Type B pancreatic cell (in vitro differentiated cells): ENCODE measurements at regions not wholly inside any gene's neighbourhood (a gene's known extent, or its start where the extent isn't known, plus 50 kb on each side); places are given as distances from the start of the nearest gene placed in this dataset.

Experiments
- DNase-seq: peaks from one replicate; pipeline ENCODE4 v3.0.0; 2021; ENCODE audit warnings: mixed read lengths; ENCODE audit not compliant: unreplicated experiment; ENCODE audit errors: extremely low spot score
- H3K27ac Mint-ChIP-seq: 2 replicates; pipeline ENCODE4 v1.8.0; 2021; ENCODE audit warnings: mild to moderate bottlenecking, mixed read lengths
- H3K27me3 Mint-ChIP-seq: 2 replicates; pipeline ENCODE4 v1.8.0; 2021; ENCODE audit warnings: mixed read lengths
- H3K36me3 Mint-ChIP-seq: 2 replicates; pipeline ENCODE4 v1.8.0; 2021; ENCODE audit warnings: mixed read lengths
- H3K4me1 Mint-ChIP-seq: one replicate; pipeline ENCODE4 v1.8.0; 2021; ENCODE audit warnings: mixed read lengths; ENCODE audit not compliant: unreplicated experiment
- H3K4me3 Mint-ChIP-seq: 2 replicates; pipeline ENCODE4 v1.8.0; 2021; ENCODE audit warnings: mild to moderate bottlenecking, mixed read lengths
- H3K9me3 Mint-ChIP-seq: 2 replicates; pipeline ENCODE4 v1.8.0; 2021; ENCODE audit warnings: mixed read lengths
- TF ChIP-seq, protein P1 (sequence below): fragments of 200-600 bp; sonication (generic); conservative IDR thresholded peaks from 2 replicates; pipeline ENCODE4 v1.5.0; 2021; ENCODE audit warnings: antibody characterized with exemption, mild to moderate bottlenecking

DNA sequence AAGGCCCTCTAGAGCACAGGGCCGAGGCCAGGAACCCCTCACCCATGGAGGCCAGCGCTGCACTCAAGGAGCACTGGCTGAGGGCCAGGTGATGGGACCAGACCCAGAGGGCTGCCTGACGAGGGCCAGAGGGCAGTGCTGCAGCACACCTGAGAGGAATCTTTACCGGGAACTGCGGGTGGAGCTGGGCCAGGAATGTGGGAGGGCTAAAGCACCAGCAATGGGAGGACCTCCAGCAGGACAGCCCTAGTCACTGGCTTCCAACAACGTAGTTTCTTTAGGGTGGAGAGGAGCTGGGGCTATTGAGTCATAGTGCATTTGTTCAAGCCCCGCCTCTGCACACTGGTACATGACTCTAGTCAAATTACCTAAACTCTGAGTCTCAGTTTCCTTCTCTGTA, 143.4 kb downstream of the TMEM17 start:
- Mint-ChIP-seq H3K27ac (peak overlapping the region; percentile 57), H3K9me3 (no peaks in the 10 kb centered on the region), H3K27me3 (no peaks in the 10 kb centered on the region), H3K4me1 (peaks cover 9% of the 10 kb centered on the region), H3K4me3 (no peak overlapping the region), H3K36me3 (no peaks in the 10 kb centered on the region)
- no peak for DNase-seq
- TF ChIP-seq, protein P1, sequence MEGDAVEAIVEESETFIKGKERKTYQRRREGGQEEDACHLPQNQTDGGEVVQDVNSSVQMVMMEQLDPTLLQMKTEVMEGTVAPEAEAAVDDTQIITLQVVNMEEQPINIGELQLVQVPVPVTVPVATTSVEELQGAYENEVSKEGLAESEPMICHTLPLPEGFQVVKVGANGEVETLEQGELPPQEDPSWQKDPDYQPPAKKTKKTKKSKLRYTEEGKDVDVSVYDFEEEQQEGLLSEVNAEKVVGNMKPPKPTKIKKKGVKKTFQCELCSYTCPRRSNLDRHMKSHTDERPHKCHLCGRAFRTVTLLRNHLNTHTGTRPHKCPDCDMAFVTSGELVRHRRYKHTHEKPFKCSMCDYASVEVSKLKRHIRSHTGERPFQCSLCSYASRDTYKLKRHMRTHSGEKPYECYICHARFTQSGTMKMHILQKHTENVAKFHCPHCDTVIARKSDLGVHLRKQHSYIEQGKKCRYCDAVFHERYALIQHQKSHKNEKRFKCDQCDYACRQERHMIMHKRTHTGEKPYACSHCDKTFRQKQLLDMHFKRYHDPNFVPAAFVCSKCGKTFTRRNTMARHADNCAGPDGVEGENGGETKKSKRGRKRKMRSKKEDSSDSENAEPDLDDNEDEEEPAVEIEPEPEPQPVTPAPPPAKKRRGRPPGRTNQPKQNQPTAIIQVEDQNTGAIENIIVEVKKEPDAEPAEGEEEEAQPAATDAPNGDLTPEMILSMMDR, result no peak

DNA sequence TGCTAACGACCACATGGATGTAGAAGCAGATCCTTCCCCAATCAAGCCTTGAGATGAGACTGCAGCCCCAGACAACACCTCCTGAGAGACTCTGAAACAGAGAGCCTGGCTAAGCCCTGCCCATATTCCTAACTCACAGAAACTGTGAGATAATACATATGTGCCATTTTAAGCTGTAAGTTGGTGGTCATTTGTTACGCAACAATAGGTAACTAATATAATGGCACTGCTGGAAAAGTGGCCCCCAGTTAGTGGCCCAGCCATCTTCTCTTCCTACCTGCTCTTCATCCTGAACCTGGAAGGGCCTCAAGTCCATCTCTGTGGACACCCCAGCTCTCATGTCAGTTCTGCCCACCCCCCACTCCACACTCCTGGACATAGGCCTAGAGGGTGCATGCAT, 144.0 kb downstream of the TMEM17 start:
- Mint-ChIP-seq H3K4me1 (peaks cover 9% of the 10 kb centered on the region), H3K9me3 (no peaks in the 10 kb centered on the region), H3K27ac (no peak overlapping the region), H3K27me3 (no peaks in the 10 kb centered on the region), H3K36me3 (no peaks in the 10 kb centered on the region), H3K4me3 (no peak overlapping the region)
- TF ChIP-seq, protein P1, result no peak
- DNase-seq, result no peak

DNA sequence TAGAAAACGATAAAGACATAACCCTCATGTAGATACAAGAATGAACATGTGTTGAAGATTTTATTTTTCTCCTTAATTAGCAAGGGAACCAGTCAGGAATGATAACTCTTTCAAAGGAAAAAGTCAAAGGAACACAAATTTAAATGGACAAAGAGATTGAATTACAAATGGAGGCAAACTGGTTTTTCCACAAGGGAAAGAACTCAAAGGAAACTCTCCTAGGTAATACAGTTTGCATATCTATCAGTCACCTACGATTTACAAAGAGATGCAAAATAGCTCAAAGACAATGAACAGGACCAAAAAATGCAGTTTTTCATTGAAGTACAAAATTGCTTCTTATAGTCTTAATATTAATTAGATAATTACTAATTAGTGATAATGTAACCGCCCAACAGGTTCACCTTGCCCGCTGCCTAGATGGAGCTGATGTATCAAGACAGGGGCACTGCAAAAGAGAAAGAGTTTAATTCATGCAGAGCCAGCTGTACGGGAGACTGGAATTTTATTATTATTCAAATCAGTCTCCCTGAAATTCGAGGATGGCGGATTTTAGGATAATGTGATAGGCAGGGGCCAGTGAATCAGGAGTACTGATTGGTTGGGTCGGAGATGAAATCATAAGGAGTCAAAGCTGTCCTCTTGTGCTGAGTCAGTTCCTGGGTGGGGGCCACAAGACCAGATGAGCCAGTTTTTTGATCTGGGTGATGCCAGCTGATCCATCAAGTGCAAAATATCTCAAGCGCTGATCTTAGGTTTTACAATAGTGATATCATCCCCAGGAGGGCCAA, 151.0 kb downstream of the TMEM17 start:
- peak overlapping the region; percentile 86 for H3K27ac Mint-ChIP-seq
- peaks cover 3% of the 10 kb centered on the region for H3K4me1 Mint-ChIP-seq
- TF ChIP-seq, protein P1, result no peak
- H3K36me3 Mint-ChIP-seq, result peaks cover 4% of the 10 kb centered on the region
- DNase-seq, result no peak
- H3K9me3 Mint-ChIP-seq, result peaks cover 5% of the 10 kb centered on the region
- H3K4me3 Mint-ChIP-seq, result peak overlapping the region; percentile 67
- no peaks in the 10 kb centered on the region for H3K27me3 Mint-ChIP-seq

DNA sequence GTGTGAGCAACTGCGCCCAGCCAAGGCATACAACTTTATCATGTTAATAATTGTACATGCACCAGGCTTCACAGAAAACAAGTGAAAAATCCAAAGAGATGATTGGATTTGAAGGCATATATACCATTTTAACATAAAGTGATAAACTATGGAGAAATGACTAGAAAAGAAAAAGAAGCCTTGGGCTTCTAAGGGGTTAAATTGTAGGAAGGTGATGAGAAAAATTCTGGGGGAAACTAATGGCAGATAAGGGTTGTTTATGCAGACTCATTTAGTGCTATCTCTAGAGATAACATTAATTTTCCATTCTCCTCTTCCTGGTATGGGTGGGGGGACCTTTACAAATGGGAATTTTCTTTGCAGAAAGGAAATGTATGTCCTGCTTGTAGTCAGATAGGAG, 154.0 kb downstream of the TMEM17 start:
- Mint-ChIP-seq H3K4me1 (peaks cover 3% of the 10 kb centered on the region), H3K36me3 (peaks cover 4% of the 10 kb centered on the region), H3K27ac (no peak overlapping the region), H3K9me3 (peaks cover 5% of the 10 kb centered on the region), H3K4me3 (no peak overlapping the region), H3K27me3 (no peaks in the 10 kb centered on the region)
- TF ChIP-seq, protein P1, result no peak
- DNase-seq, result no peak

DNA sequence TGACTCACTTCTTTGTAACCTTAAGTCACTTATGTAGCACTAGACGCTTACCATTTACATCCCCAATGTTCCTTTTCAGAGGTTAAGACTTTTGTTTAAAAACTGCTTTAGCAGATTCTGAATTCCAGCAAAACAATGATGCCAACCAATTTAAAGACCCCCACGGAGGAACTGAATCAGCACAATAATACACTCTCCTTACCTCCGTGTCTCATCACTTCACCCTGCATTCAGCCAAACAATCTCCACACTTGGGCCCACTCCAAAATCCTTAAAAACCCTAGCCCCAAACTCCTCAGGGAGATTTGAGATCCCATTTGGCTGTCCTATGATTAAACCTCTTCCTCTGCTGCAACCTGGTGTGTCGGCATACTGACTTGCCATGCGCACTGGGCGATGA, 153.9 kb downstream of the B3GNT2 start:
- TF ChIP-seq, protein P1, result no peak
- H3K27ac Mint-ChIP-seq, result no peak overlapping the region
- H3K27me3 Mint-ChIP-seq, result no peaks in the 10 kb centered on the region
- H3K36me3 Mint-ChIP-seq, result peaks cover 4% of the 10 kb centered on the region
- no peaks in the 10 kb centered on the region for H3K4me1 Mint-ChIP-seq
- DNase-seq, result no peak
- H3K4me3 Mint-ChIP-seq, result no peak overlapping the region
- no peaks in the 10 kb centered on the region for H3K9me3 Mint-ChIP-seq
